MM.1S (cell line): ENCODE measurements at regions not wholly inside any gene's neighbourhood (a gene's known extent, or its start where the extent isn't known, plus 50 kb on each side); places are given as distances from the start of the nearest gene placed in this dataset.

Experiments
- EZH2 ChIP-seq: fragments of 300-600 bp; sonication (generic); optimal IDR thresholded peaks from 2 replicates; pipeline ENCODE3; 2017; ENCODE audit warnings: low read depth, mild to moderate bottlenecking, antibody characterized with exemption, low read length, mixed read lengths
- TF ChIP-seq, protein P1 (sequence below): fragments of 300-600 bp; sonication (generic); IDR thresholded peaks from 2 replicates; pipeline ENCODE4 v1.5.1; 2016; ENCODE audit warnings: antibody characterized with exemption, low read length, mixed read lengths

DNA sequence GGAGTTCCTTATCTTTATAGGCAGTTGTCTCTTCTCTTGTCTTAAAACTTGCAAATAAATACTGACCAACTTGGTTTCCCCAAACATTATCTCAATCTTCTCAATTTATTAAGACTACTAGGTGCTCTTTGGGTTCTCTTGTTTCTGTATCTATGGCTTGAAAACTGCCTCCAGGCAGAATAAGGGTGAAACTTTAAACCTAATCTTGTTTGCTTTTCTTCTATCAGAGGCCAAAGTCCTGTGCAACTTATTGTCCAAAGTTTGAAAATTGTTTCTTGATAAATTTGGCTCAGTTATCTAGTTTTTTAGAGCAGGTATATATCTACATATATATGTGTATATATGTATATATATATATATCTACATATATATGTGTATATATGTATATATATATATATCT, 110.1 kb upstream of the ANO5 start:
- TF ChIP-seq, protein P1, sequence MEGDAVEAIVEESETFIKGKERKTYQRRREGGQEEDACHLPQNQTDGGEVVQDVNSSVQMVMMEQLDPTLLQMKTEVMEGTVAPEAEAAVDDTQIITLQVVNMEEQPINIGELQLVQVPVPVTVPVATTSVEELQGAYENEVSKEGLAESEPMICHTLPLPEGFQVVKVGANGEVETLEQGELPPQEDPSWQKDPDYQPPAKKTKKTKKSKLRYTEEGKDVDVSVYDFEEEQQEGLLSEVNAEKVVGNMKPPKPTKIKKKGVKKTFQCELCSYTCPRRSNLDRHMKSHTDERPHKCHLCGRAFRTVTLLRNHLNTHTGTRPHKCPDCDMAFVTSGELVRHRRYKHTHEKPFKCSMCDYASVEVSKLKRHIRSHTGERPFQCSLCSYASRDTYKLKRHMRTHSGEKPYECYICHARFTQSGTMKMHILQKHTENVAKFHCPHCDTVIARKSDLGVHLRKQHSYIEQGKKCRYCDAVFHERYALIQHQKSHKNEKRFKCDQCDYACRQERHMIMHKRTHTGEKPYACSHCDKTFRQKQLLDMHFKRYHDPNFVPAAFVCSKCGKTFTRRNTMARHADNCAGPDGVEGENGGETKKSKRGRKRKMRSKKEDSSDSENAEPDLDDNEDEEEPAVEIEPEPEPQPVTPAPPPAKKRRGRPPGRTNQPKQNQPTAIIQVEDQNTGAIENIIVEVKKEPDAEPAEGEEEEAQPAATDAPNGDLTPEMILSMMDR, result no peak
- no peak for TF ChIP-seq EZH2
